SK-N-MC (cell line): ENCODE measurements at regions not wholly inside any gene's neighbourhood (a gene's known extent, or its start where the extent isn't known, plus 50 kb on each side); places are given as distances from the start of the nearest gene placed in this dataset.

Experiments used
- EZH2 ChIP-seq: fragments of 200-600 bp; sonication (generic); IDR thresholded peaks from one replicate; pipeline ENCODE4 v1.6.1; 2017; ENCODE audit warnings: antibody characterized with exemption
- FOXP2 ChIP-seq: optimal IDR thresholded peaks from 2 replicates; pipeline ENCODE3; 2011; ENCODE audit warnings: mild to moderate bottlenecking, moderate library complexity; ENCODE audit not compliant: insufficient read depth; ENCODE audit errors: extremely low read length, control extremely low read depth
- POLR2AphosphoS5 ChIP-seq: IDR thresholded peaks from 2 replicates; pipeline ENCODE4 v1.6.1; 2012; ENCODE audit warnings: mild to moderate bottlenecking, low read depth, low read length, borderline replicate concordance

- TF ChIP-seq POLR2AphosphoS5, result no peak
- TF ChIP-seq EZH2, result no peak
- TF ChIP-seq FOXP2, result no peak
Observed at GRCh38 chr6:1253816-1254215, 58.1 kb upstream of the FOXQ1 start.
